T1000 (cell line): ENCODE measurements at regions not wholly inside any gene's neighbourhood (a gene's known extent, or its start where the extent isn't known, plus 50 kb on each side); places are given as distances from the start of the nearest gene placed in this dataset.

Experiments used
- DNase-seq: peaks from one replicate; lab custom pipeline; 2025; ENCODE audit warnings: mixed read lengths; lab: John Stamatoyannopoulos, UW

DNA sequence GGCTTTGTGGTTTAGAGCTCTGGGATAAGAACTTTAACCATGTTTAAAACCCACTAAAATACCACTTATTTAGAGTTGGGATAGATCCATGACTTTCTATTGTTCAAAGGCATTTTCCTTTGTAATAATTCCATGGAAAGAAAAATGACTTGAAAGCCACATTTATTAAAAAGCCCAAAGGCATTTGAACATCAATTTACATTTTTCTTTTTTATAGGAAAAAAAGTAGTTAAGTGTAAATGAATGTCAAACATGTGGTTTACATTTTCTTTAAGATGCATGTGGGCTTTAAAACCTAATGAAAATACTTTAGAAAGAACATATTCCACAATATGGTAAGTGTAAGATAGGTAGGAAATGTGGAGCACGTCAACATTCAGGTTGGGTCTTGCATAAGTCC lies 443.2 kb downstream of the TOX3 start:
- DNase-seq = no peak

DNA sequence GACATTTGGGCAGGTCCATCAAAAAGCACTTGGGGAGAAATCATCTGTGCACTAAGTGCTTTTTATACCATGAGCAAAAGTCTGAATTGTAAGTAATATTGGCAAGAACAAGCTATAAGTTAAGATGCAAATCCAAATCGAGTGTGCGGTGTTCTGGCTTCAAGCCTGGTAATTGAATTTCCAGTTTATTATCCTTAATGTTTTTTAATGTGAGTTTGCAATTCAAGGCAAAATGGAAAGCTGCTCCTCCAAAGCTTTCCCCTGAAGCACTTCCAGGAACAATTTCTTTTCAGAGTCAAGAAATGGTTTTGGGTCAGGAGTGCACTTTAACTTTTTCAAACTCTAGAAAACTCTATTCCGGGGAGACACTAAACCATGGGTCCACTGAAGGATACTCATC lies 445.7 kb downstream of the TOX3 start:
- no peak for DNase-seq

DNA sequence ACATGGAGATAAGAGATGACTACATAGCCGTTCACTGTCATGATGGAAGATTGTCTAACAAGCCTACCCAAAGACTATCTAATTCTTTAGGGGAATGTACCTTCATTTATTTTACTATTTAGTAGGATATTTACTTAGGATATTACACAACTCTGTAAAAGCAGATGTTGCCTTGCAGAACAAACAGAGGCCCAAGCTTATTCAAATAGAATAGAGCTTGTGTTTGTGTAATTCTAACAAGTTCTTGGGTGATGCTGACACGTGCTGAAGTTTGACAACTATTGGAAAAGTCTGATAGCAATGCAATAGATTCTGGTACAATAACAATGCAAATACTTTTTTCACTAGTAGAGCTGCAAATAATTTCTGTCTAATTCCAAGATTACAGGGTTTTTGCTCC lies 447.6 kb downstream of the TOX3 start:
- no peak for DNase-seq

DNA sequence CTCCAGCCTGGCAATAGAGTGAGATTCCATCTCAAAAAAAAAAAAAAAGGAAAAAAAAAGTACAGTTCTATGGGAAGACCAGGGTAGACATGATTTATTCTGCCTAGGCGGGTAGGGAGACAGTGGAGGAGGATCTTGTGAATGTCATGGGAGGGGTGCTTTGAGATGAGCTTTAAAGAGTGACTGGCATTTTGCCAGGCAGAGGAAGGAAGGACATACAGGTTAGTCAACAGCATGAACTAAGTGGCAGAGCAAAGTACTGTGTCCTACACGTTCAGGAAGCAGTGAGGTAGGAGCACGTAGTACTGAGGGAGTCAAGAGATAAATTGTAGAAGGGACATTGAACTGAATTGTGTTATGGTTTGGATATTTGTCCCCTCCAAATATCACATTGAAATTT lies 451.5 kb downstream of the TOX3 start:
- DNase-seq = no peak

DNA sequence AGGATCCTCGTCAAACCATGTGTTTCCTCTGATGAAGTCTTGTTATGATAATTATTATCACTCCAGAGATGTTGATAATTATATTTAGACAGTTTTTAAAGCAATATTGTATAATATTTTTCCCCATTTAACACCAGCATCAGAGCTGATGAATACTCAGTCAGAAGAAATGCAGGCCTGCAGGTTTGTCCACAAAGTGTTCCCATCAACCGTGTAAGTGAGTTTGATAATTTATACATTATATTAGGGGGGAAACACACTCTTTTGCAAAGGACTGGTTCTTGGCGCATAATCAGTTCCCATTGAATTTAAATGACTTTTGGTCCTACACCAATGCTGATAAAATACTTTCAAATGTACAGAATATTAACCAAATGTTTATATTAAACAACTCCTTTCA lies 454.8 kb downstream of the TOX3 start:
- DNase-seq = no peak

DNA sequence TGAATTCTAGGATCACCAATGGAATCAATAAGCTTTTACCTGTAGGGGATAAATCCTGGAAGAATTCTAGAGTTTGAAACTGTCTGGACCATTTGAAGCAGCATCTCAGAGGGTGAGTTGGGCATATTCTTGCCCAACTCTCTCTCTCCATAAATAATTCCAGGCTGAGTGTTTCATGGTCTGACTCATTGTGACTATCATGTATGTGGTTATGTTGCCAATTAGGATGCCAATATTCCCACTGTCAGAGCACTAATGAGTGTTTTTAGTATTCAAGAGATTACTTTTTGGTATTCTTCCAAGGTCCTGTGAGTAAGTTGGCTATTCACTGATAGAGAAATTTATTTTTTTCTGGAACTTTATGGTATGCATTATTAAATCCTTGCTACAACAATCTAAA lies 456.9 kb downstream of the TOX3 start:
- no peak for DNase-seq

DNA sequence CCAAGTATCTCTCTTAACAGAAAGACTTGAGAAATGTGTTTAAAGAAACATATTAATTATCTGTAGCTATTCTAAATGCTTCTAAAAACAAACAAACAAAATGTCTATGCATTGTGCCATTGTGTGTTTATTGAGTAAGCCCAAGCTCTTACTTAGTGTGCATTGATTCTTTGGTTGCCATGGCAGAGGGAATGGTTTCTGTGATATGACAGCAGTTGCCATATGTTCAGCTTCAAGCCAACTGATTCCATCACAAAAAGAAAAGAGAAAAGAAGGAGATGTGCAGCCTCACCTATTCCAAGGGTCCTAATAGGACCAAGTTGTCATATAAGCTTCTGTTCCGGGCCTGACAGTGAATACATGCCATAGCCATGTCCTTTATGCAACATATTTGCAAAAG lies 457.5 kb downstream of the TOX3 start:
- no peak for DNase-seq

DNA sequence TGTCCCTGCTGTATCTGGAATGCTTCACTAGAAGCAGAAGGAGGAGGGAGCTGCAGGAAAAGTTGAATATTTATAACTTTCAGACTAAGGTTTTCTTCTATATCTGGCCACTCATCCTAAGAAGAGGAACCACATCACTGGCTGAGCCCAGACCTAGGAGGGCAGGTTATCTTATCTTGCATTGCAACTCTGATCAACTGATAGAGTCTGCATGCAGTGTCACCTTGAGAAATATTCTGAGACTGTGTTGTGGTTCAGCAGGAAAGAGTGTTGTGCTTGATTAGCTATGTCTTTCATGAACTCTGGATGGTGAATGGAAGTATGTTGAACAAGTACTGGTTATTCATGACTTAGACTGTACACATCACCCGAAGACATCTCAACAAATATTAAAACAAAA lies 460.0 kb downstream of the TOX3 start:
- no peak for DNase-seq

DNA sequence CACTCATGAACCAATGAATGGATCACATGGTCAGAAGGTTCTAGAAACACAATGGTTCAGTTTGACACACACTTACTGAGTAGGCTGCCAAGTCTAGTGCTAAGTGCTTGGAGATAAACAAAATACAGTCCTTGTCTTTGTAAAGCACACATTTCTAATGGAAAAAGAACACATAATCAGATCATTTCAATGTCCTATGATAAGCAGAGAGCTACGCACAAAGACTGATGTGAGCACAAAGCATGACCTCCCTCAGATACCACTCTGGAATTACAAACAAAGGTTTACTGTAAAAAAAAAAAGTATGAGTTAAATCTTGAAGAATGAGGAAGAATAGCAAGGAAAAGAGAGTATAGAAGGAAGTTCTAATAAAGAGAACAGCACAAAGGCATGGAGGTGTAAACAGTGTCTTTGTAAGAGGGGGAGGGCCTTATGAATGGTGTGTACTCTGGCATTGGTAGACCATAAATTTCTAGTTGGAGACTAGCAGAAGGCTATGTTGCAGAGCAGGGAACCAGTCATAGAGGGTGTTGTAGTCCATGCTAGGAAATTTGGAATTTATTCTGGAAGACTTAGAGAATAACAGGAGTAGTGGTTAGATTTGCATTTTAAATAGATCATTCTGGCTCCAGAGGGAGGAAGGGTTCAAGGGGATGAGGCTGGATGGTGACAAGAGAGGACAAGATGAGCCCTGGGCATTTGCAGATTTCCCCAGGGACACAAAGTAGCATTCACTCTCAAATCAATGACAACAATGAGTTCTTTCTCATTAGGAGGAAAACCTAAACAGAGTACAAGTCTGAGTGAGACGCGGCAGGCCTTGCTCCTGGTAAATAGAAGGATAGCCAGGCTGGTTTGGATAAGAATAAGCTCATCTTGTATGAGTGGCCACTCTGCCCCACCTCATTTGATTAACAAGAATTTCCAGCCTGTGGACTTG lies 468.0 kb downstream of the TOX3 start:
- DNase-seq = no peak

DNA sequence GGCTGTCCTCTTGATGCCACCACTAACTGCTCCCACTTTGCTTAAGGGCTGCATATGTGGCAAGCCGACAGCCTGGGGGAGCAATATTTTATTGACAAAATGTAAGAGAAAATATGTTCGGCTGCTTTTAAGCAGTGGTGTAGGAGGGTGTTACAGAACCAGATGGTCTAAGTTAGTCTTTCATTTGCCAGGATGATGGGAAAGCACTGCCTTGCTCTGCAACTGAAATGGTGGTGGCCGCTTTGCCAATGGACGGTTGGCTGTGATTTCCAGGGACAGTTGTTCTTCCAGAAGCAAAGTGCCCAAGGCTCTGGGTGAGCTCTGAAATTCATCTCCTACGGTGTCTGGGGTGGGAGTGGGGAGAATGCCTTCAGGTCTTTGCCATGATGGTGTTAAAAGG lies 469.3 kb downstream of the TOX3 start:
- DNase-seq = no peak

DNA sequence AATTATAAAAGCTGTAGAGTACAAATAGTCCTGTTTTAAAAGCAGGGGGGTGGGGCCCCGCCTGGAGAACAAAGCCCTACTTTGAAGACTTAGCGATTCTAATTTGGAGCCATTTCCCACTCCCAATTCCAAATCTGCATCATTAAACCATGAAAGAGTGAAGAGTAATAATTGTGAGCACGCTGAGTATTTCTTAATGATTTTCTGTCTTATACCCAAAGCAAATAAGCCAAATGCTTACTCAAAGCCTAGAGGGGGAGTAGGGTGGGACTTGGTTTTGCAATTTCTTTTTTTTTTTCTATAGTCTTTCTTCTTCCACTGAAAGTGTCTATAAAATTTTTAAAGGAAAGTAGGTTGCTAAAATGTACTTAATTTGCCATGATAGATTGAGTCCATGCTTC lies 470.1 kb downstream of the TOX3 start:
- DNase-seq = no peak

DNA sequence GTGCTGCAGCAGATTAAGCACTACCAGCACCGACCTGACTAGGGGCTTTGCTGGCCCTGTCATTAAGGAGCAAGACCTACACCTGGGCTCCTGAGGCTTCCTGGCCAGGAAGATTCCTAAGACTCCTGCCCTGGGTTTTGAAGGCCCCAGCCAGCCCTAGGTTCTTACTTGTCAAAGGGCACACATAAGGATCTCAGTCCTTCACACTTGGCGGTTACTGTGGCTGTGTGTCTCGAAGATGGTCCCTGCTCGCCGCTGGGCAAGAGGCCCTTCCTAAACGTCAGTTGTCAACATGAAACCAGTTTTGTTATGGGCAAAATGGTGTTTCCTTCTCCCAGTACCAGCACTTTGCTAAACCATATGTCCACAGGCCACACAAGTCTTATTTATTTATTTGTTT lies 470.6 kb downstream of the TOX3 start:
- no peak for DNase-seq

DNA sequence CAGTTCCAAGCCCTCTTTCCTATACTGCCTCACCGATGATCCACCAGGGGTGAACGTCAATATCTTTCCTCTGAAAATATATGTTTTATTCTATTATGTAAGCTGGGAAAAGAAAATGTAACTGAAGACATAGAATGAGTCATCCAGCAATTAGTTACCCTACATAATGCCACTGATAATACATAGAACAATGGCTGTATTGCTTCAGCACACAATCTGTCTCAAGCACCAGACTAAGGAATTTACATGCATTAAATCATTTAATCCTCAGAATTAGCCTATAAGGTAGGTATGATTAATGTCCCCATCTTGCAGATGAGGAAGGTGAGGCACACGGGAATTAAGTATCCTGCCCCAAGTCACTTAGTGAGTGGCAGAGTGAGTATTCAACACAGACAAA lies 472.8 kb downstream of the TOX3 start:
- DNase-seq = no peak

DNA sequence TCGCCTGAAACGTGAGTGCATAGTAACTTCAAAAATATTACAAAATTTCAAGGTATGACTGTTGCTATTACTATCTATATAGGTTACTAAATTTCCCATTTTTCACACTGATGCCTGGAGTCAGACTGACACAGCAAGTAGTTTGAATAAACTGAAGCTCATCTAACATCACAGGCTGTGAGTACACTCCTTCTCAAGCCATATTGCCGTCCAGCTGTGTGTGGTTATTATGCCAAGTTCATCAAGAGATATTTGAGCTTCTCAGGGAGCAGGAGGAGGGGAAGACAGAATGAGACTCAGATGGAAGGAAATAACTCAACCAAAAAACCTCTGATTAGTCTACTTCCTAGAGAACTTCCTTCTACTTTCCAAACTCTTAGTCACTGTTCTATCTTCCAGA lies 473.9 kb downstream of the TOX3 start:
- no peak for DNase-seq

DNA sequence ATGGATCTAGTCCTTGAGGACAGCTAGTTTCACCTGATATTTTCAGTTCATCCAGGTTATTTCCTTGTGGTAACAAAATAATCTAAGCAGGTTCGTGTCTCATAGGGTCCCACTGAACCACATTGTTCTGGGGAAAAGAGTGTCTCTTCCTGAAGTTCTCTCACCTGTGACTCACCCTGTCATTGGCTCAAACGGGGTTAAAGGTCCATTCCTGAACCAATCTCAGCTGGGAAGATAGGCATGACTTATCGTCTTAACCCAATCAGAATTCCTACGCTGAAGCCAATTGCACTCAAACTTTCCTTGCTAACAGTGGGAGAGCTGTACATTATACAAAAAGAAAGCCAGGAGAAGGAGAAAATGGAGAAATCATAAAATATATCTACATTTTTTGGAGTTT lies 475.8 kb downstream of the TOX3 start:
- DNase-seq = no peak

DNA sequence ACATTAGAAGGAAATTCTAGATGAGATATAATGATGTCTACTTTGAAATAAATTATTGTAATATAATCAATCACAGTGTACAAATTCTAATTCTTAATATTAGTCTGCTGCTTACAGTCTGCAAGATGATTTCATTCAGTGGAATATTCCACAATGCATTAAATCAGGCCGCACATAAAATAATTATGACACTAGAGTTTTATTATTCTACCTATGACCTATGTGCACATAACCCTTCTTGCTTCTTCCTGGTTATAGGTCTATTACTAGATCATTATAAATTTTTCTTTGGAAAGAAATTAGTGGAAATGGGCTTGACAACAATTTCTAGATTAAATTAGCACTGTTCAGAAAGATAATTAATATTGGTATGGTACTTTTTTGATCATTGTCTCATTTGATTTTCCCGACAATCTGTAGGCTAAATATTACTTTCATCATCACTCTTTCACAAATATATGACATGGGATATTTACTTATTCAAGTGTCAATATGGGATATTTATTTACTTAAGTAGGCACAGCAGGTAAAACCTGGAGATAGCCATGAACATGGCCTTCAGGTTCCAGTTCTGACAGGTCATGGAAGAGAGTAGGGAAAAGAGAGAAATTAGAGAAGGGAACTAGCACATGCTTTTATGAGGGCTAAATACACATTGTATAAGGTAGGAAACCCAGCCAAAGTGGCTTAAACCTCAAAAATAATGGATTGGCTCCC lies 476.4 kb downstream of the TOX3 start:
- DNase-seq = no peak

DNA sequence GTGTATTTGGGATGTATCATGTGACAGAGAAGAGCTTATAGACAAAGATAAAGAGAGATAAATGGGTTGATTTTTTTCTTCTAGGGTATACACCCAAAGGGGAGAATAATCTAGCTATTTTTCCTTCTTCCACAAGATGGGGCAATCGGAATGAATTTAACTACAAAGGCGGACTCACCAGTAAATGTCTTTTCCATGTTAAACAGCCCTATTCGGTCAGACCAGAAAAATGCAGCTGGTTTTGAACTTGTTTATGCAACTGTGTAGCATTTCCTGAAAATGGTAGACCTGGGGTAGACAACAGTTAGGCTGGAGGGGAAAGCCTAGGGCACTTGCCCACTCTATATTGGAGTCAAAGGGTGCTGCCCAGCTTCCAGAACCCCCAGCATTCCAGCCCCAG lies 477.1 kb downstream of the TOX3 start:
- no peak for DNase-seq

DNA sequence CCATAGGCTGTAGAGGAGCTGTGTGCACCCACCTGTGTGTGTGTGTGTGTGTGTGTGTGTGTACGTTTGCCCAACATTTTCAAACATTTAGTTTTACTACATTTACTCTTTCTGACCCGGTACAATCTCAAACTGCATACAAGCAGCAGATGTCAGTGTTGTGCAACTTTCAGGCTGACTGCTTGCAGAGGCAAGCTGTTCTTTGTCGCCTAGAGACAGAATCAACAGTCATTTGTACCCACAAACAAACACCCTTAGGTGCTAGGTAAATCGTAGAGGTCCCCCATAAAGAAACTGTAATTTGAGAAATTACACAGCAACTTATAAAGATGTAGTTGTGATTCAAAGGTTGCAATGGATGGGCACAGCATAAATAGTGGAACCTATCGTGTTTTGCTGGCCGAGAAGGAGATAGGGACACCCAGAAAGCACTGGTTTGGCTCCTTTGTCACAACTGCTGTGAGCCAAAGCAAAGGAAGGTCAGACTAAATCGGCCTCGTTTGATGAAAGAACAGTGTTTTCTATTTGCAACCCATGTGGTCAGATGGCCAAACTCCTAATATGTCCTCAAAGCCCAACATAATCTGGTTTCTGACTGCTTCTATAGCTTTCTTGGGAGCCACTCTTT lies 478.4 kb downstream of the TOX3 start:
- no peak for DNase-seq

DNA sequence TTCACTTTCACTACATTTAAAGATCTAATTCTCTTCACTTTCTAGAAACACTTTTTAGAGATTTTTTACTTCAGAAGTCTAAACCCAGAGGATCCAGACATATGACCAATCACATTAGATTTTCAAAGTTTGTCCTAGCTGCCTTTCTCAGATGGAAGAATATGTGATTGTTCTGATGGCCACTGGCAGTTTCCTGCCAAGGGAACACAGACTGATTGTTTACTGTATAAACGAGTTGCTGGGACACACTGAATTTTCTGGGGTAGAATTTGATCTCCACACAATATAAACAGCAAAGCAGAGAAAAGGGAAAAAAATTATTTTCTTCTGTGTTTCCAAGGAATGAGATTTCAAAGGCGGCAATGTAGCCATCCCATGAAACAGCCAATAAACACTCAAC lies 480.0 kb downstream of the TOX3 start:
- no peak for DNase-seq

DNA sequence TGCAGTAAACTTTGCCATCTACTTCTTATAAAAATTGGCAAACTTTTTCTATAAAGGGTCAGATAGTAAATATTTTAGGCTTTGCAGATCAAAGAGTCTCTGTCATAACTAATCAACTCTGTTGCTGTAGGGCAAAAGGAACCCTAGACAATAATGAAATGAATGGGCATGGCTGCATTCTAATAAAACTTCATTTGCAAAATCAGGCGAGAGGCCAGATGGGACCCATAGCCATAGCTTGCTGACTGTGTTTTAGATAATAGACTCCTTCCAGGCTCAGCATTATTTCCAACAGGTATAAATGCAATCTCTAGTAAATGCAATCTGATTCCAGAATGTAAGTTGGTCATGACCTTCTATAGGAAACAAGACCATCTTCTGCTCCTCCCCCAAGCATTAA lies 490.7 kb downstream of the TOX3 start:
- DNase-seq = no peak

DNA sequence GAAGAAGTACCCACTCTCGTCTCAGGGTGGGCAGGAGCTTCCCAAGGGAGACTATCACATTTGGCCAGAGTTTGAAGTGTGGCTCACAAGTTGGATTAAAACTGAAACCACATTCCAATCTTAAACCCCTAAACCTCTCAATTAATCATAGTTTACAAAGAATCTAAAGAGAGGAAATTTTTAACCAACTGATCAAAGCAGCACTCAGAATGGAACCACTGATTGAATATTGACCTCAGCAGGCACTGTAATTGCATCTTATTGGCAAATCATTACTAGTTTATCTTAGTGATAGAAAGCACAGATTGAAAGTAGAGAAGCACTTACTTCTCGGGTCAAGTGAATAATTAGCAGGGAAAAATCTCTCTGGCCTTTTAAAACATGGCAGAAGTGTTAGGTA lies 491.6 kb downstream of the TOX3 start:
- no peak for DNase-seq

DNA sequence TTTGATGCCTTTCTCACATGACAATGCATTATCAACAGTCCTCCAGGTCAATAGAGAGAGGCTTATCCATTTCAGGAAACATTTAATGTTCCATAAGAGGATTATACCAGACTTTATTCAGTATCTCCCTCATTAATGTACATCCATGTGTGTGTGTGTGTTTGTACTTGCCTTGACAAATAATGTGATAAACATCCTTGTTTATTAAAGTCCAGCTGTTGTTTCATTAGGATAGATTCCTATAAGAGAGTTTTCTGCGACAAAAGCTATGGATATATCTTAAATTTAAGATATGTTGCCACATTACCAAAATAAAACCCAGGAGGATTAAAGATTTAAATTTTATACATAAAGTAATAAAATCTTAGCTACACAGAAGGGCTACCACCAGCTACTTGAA lies 492.6 kb downstream of the TOX3 start:
- DNase-seq = no peak

DNA sequence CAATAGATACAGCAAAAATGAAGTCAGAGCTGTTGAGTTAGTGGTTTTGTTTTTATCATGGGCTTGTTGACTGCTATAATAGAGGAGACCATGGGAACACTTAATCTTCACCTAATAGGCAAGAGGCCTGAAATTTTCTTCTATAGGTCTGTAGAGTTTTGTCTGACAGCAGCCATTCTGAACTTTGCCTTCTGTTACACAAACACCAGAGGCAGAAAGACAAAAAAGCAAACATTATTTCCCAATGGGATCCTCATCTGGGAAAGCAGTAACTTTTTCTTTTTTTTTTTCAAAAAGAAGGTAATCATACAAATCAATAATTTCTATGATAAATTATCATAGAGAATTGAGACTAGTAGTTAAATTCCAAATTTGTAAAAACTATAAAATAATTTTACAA lies 494.1 kb downstream of the TOX3 start:
- DNase-seq = no peak
